ENCODE measurements at regions not wholly inside any gene's neighbourhood (a gene's known extent, or its start where the extent isn't known, plus 50 kb on each side); places are given as distances from the start of the nearest gene placed in this dataset.

- Histone ChIP-seq H3K9ac (ENCODE audit: low read length) (no peak overlapping the region), H3K27ac (ENCODE audit: low read depth, low read length) (no peak overlapping the region)
Measured at GRCh38 chr2:226124548-226125011, 675.0 kb downstream of the IRS1 start.

GRCh38 chr2:226123300-226123699, 676.3 kb downstream of the IRS1 start:
- Histone ChIP-seq H3K9ac (ENCODE audit: low read length) (no peak overlapping the region), H3K27me3 (ENCODE audit: control insufficient read depth, insufficient read depth, low read length) (no peaks in the 10 kb centered on the region), H3K36me3 (ENCODE audit: control insufficient read depth, insufficient read depth, low read length) (no peaks in the 10 kb centered on the region), H3K4me1 (ENCODE audit: control insufficient read depth, insufficient read depth, low read length) (peaks cover 4% of the 10 kb centered on the region), H3K4me3 (ENCODE audit: low read length) (no peak overlapping the region), H3K27ac (ENCODE audit: low read depth, low read length) (no peak overlapping the region)

More at GRCh38 chr2:226124548-226125011, 675.0 kb downstream of the IRS1 start:
- H3K4me1 ChIP-seq (ENCODE audit: control insufficient read depth, insufficient read depth, low read length), result peaks cover 4% of the 10 kb centered on the region
- H3K27me3 ChIP-seq (ENCODE audit: control insufficient read depth, insufficient read depth, low read length), result no peaks in the 10 kb centered on the region
- H3K4me3 ChIP-seq (ENCODE audit: low read length), result no peak overlapping the region
- no peaks in the 10 kb centered on the region for H3K36me3 ChIP-seq (ENCODE audit: control insufficient read depth, insufficient read depth, low read length)

- Histone ChIP-seq H3K27me3 (ENCODE audit: control insufficient read depth, insufficient read depth, low read length) (no peaks in the 10 kb centered on the region), H3K36me3 (ENCODE audit: control insufficient read depth, insufficient read depth, low read length) (no peaks in the 10 kb centered on the region), H3K4me1 (ENCODE audit: control insufficient read depth, insufficient read depth, low read length) (peaks cover 4% of the 10 kb centered on the region), H3K27ac (ENCODE audit: low read depth, low read length) (no peak overlapping the region), H3K9ac (ENCODE audit: low read length) (no peak overlapping the region), H3K4me3 (ENCODE audit: low read length) (no peak overlapping the region)
Measured at GRCh38 chr2:226122041-226122440, 677.6 kb downstream of the IRS1 start.

- no peaks in the 10 kb centered on the region for H3K36me3 ChIP-seq (ENCODE audit: control insufficient read depth, insufficient read depth, low read length)
- no peak overlapping the region for H3K27ac ChIP-seq (ENCODE audit: low read depth, low read length)
- H3K27me3 ChIP-seq (ENCODE audit: control insufficient read depth, insufficient read depth, low read length), result no peaks in the 10 kb centered on the region
- H3K4me3 ChIP-seq (ENCODE audit: low read length), result no peak overlapping the region
- H3K9ac ChIP-seq (ENCODE audit: low read length), result no peak overlapping the region
- peaks cover 4% of the 10 kb centered on the region for H3K4me1 ChIP-seq (ENCODE audit: control insufficient read depth, insufficient read depth, low read length)
Measured at GRCh38 chr2:226121046-226121738, 678.4 kb downstream of the IRS1 start.

- Histone ChIP-seq H3K4me1 (ENCODE audit: control insufficient read depth, insufficient read depth, low read length) (peaks cover 3% of the 10 kb centered on the region), H3K27ac (ENCODE audit: low read depth, low read length) (no peak overlapping the region), H3K27me3 (ENCODE audit: control insufficient read depth, insufficient read depth, low read length) (no peaks in the 10 kb centered on the region), H3K4me3 (ENCODE audit: low read length) (no peak overlapping the region), H3K9ac (ENCODE audit: low read length) (no peak overlapping the region), H3K36me3 (ENCODE audit: control insufficient read depth, insufficient read depth, low read length) (no peaks in the 10 kb centered on the region)
Measured at GRCh38 chr2:226118471-226119429, 680.9 kb downstream of the IRS1 start.

GRCh38 chr2:226117510-226118065, 682.0 kb downstream of the IRS1 start:
- no peak overlapping the region for H3K27ac ChIP-seq (ENCODE audit: low read depth, low read length)
- no peaks in the 10 kb centered on the region for H3K27me3 ChIP-seq (ENCODE audit: control insufficient read depth, insufficient read depth, low read length)
- H3K9ac ChIP-seq (ENCODE audit: low read length), result no peak overlapping the region
- no peaks in the 10 kb centered on the region for H3K36me3 ChIP-seq (ENCODE audit: control insufficient read depth, insufficient read depth, low read length)
- H3K4me1 ChIP-seq (ENCODE audit: control insufficient read depth, insufficient read depth, low read length), result no peaks in the 10 kb centered on the region
- no peak overlapping the region for H3K4me3 ChIP-seq (ENCODE audit: low read length)

- no peak overlapping the region for H3K27ac ChIP-seq (ENCODE audit: low read depth, low read length)
- H3K4me3 ChIP-seq (ENCODE audit: low read length), result no peak overlapping the region
- no peaks in the 10 kb centered on the region for H3K4me1 ChIP-seq (ENCODE audit: control insufficient read depth, insufficient read depth, low read length)
- no peaks in the 10 kb centered on the region for H3K27me3 ChIP-seq (ENCODE audit: control insufficient read depth, insufficient read depth, low read length)
- H3K9ac ChIP-seq (ENCODE audit: low read length), result no peak overlapping the region
- no peaks in the 10 kb centered on the region for H3K36me3 ChIP-seq (ENCODE audit: control insufficient read depth, insufficient read depth, low read length)
Measured at GRCh38 chr2:226116346-226116745, 683.3 kb downstream of the IRS1 start.

- Histone ChIP-seq H3K36me3 (ENCODE audit: control insufficient read depth, insufficient read depth, low read length) (no peaks in the 10 kb centered on the region), H3K27me3 (ENCODE audit: control insufficient read depth, insufficient read depth, low read length) (no peaks in the 10 kb centered on the region), H3K4me3 (ENCODE audit: low read length) (no peak overlapping the region), H3K9ac (ENCODE audit: low read length) (no peak overlapping the region), H3K27ac (ENCODE audit: low read depth, low read length) (no peak overlapping the region), H3K4me1 (ENCODE audit: control insufficient read depth, insufficient read depth, low read length) (no peaks in the 10 kb centered on the region)
Measured at GRCh38 chr2:226115832-226116200, 683.8 kb downstream of the IRS1 start.

GRCh38 chr2:226115102-226115831, 684.4 kb downstream of the IRS1 start:
- H3K36me3 ChIP-seq (ENCODE audit: control insufficient read depth, insufficient read depth, low read length), result no peaks in the 10 kb centered on the region
- no peak overlapping the region for H3K27ac ChIP-seq (ENCODE audit: low read depth, low read length)
- no peak overlapping the region for H3K9ac ChIP-seq (ENCODE audit: low read length)
- no peaks in the 10 kb centered on the region for H3K4me1 ChIP-seq (ENCODE audit: control insufficient read depth, insufficient read depth, low read length)
- H3K27me3 ChIP-seq (ENCODE audit: control insufficient read depth, insufficient read depth, low read length), result no peaks in the 10 kb centered on the region
- no peak overlapping the region for H3K4me3 ChIP-seq (ENCODE audit: low read length)

GRCh38 chr2:226114436-226114835, 685.2 kb downstream of the IRS1 start:
- H3K27me3 ChIP-seq (ENCODE audit: control insufficient read depth, insufficient read depth, low read length), result no peaks in the 10 kb centered on the region
- no peak overlapping the region for H3K27ac ChIP-seq (ENCODE audit: low read depth, low read length)
- no peaks in the 10 kb centered on the region for H3K4me1 ChIP-seq (ENCODE audit: control insufficient read depth, insufficient read depth, low read length)
- no peak overlapping the region for H3K9ac ChIP-seq (ENCODE audit: low read length)
- no peaks in the 10 kb centered on the region for H3K36me3 ChIP-seq (ENCODE audit: control insufficient read depth, insufficient read depth, low read length)
- no peak overlapping the region for H3K4me3 ChIP-seq (ENCODE audit: low read length)

- Histone ChIP-seq H3K27me3 (ENCODE audit: control insufficient read depth, insufficient read depth, low read length) (no peaks in the 10 kb centered on the region), H3K9ac (ENCODE audit: low read length) (no peak overlapping the region), H3K36me3 (ENCODE audit: control insufficient read depth, insufficient read depth, low read length) (no peaks in the 10 kb centered on the region), H3K27ac (ENCODE audit: low read depth, low read length) (no peak overlapping the region), H3K4me1 (ENCODE audit: control insufficient read depth, insufficient read depth, low read length) (no peaks in the 10 kb centered on the region), H3K4me3 (ENCODE audit: low read length) (no peak overlapping the region)
Measured at GRCh38 chr2:226098861-226099745, 699.6 kb downstream of the NYAP2 start.

All from rectal smooth muscle tissue (tissue), 1 donor.